ENCODE measurements at regions not wholly inside any gene's neighbourhood (a gene's known extent, or its start where the extent isn't known, plus 50 kb on each side); places are given as distances from the start of the nearest gene placed in this dataset.

DNA sequence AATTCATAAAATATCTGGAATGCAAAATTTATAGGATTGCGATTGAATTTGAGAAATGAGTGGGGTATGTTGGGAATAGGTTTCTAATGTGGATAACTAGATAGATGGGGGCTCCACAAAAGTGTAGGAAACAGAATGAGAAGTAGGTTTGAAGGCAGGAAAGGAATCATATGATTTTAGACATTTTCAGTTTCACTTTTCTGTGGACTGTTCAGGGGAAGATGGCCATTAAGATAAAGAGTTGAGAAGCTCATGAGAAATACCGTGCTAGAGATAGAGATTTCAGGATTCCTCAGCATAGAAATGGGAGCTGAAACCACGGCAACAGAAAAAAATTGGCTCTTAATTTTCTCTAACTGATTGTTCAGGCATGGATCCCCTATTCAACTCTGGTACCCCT is 163.4 kb upstream of the CD180 start:
- H3K4me3 ChIP-seq, result no peak overlapping the region
- no peaks in the 10 kb centered on the region for H4K20me1 ChIP-seq (ENCODE audit: insufficient read depth, poor library complexity, severe bottlenecking)
- H3K9me2 ChIP-seq (replicated peaks; ENCODE audit: insufficient read depth), result no peaks in the 10 kb centered on the region
- no peak overlapping the region for H3K4me2 ChIP-seq
- H3K27ac ChIP-seq, result no peak overlapping the region
- no peaks in the 10 kb centered on the region for H3K79me2 ChIP-seq
- WGBS (ENCODE audit: low lambda C conversion rate, missing lambda C conversion rate), result 79% methylated on average over 3 of the region's 3 CpGs
- H3K4me1 ChIP-seq (ENCODE audit: insufficient read depth), result no peaks in the 10 kb centered on the region
- no peaks in the 10 kb centered on the region for H3K27me3 ChIP-seq
- no peak for DNase-seq (ENCODE audit: low spot score)
- H3K36me3 ChIP-seq (replicated peaks; ENCODE audit: insufficient read depth, low read depth), result no peaks in the 10 kb centered on the region
- no peaks in the 10 kb centered on the region for H3K9me3 ChIP-seq (ENCODE audit: low read depth)
- TF ChIP-seq EZH2phosphoT487 (IDR thresholded peaks at IDR 0.05; ENCODE audit: low read depth, severe bottlenecking, unreplicated experiment) (no peak), EZH2 (IDR thresholded peaks at IDR 0.05; ENCODE audit: borderline replicate concordance) (no peak)
- TF ChIP-seq, protein P1, sequence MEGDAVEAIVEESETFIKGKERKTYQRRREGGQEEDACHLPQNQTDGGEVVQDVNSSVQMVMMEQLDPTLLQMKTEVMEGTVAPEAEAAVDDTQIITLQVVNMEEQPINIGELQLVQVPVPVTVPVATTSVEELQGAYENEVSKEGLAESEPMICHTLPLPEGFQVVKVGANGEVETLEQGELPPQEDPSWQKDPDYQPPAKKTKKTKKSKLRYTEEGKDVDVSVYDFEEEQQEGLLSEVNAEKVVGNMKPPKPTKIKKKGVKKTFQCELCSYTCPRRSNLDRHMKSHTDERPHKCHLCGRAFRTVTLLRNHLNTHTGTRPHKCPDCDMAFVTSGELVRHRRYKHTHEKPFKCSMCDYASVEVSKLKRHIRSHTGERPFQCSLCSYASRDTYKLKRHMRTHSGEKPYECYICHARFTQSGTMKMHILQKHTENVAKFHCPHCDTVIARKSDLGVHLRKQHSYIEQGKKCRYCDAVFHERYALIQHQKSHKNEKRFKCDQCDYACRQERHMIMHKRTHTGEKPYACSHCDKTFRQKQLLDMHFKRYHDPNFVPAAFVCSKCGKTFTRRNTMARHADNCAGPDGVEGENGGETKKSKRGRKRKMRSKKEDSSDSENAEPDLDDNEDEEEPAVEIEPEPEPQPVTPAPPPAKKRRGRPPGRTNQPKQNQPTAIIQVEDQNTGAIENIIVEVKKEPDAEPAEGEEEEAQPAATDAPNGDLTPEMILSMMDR (IDR thresholded peaks at IDR 0.05; ENCODE audit: poor library complexity), result no peak
- H2AFZ ChIP-seq, result no peak overlapping the region

DNA sequence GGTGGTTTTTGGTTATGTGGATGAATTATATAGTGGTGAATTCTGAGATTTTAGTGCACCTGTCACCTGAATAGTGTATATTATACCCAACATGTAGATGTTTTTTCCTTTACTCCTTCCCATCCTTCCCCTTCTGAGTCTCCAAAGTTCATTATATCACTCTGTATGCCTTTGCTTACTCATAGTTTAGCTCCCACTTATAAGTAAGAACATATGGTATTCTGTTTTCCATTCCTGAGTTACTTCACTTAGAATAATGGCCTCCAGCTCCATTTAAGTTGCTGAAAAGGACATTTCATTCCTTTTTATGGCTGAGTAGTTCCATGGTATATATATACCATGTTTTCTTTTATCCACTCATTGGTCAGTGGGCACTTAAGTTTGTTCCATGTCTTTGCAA is 161.6 kb upstream of the CD180 start:
- Histone ChIP-seq H2AFZ (no peak overlapping the region), H3K4me1 (ENCODE audit: insufficient read depth) (no peaks in the 10 kb centered on the region)
- TF ChIP-seq EZH2phosphoT487 (IDR thresholded peaks at IDR 0.05; ENCODE audit: low read depth, severe bottlenecking, unreplicated experiment) (no peak), EZH2 (IDR thresholded peaks at IDR 0.05; ENCODE audit: borderline replicate concordance) (no peak)
- TF ChIP-seq, protein P1 (IDR thresholded peaks at IDR 0.05; ENCODE audit: poor library complexity), result no peak

DNA sequence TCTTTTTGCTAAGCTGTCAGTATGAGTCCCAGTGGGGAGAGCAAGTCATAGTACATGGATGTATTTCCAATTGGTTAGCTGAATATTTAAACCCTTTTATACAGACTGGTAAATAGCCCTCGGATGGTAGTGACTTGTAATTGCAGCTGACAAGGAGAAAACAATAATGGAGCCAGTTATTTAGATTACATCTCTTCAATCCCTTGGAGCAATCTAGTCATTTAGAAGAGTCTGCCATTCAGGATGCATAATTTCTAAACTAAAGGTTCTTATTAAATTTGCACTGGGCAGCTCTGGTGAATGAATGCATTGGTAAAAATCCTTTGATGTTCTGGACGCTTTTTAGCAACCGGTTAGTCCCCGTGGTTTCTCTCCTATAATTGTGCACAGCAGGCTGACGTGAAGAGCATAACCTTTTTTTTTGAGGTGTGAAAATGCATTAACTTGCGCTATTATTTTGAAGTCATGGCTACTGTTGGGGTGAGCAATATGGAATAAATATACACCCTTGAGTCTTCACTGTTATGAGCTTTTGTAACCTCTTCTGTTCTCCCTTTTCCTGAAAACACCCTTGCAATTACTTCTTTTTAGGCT is 158.6 kb upstream of the CD180 start:
- H3K27ac ChIP-seq, result no peak overlapping the region
- no peak for TF ChIP-seq EZH2 (IDR thresholded peaks at IDR 0.05; ENCODE audit: borderline replicate concordance)
- no peak for TF ChIP-seq EZH2phosphoT487 (IDR thresholded peaks at IDR 0.05; ENCODE audit: low read depth, severe bottlenecking, unreplicated experiment)
- TF ChIP-seq, protein P1 (IDR thresholded peaks at IDR 0.05; ENCODE audit: poor library complexity), result no peak
- no peak overlapping the region for H2AFZ ChIP-seq
- no peaks in the 10 kb centered on the region for H3K27me3 ChIP-seq
- DNase-seq (ENCODE audit: low spot score), result no peak
- no peak overlapping the region for H3K4me2 ChIP-seq
- H4K20me1 ChIP-seq (ENCODE audit: insufficient read depth, poor library complexity, severe bottlenecking), result no peaks in the 10 kb centered on the region
- no peak overlapping the region for H3K4me3 ChIP-seq
- 57% methylated on average over 6 of the region's 6 CpGs for WGBS (ENCODE audit: low lambda C conversion rate, missing lambda C conversion rate)
- no peaks in the 10 kb centered on the region for H3K79me2 ChIP-seq
- H3K36me3 ChIP-seq (replicated peaks; ENCODE audit: insufficient read depth, low read depth), result no peaks in the 10 kb centered on the region
- H3K9me2 ChIP-seq (replicated peaks; ENCODE audit: insufficient read depth), result no peaks in the 10 kb centered on the region
- no peaks in the 10 kb centered on the region for H3K4me1 ChIP-seq (ENCODE audit: insufficient read depth)
- no peaks in the 10 kb centered on the region for H3K9me3 ChIP-seq (ENCODE audit: low read depth)

More for the DNA sequence above, 161.6 kb upstream of the CD180 start:
- H3K9me2 ChIP-seq (replicated peaks; ENCODE audit: insufficient read depth), result no peaks in the 10 kb centered on the region
- H3K27ac ChIP-seq, result no peak overlapping the region
- H3K4me2 ChIP-seq, result no peak overlapping the region
- no peak overlapping the region for H3K4me3 ChIP-seq
- DNase-seq (ENCODE audit: low spot score), result no peak
- H3K27me3 ChIP-seq, result no peaks in the 10 kb centered on the region
- no peaks in the 10 kb centered on the region for H3K9me3 ChIP-seq (ENCODE audit: low read depth)
- H3K79me2 ChIP-seq, result no peaks in the 10 kb centered on the region
- no peaks in the 10 kb centered on the region for H3K36me3 ChIP-seq (replicated peaks; ENCODE audit: insufficient read depth, low read depth)
- no peaks in the 10 kb centered on the region for H4K20me1 ChIP-seq (ENCODE audit: insufficient read depth, poor library complexity, severe bottlenecking)

All from hepatocyte (in vitro differentiated cells).